ENCODE measurements at regions not wholly inside any gene's neighbourhood (a gene's known extent, or its start where the extent isn't known, plus 50 kb on each side); places are given as distances from the start of the nearest gene placed in this dataset.

DNA sequence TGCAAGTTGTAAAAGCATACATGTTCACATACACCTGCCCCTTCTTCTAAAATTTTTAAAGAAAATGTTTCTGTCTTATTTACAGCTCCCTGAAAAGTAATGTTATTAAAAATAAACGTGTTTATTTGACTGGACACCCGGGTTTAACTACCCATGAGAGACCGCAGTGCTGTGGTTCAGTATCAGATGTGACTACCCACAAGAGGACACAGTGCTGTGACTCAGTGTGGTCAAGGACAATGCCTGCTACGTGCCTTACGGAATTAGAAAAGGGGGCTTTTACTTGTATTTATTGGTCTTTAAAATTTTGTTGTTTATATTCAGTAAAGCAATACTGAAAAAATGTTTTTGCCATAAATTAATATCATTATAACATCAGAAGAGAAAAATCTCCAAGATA lies 641.4 kb downstream of the TRIML1 start:
- no peak overlapping the region for H3K4me3 ChIP-seq (ENCODE audit: low read length)
- Mint-ChIP-seq H3K27me3 (ENCODE audit: insufficient read depth) (no peaks in the 10 kb centered on the region), H3K4me1 (peaks cover 10% of the 10 kb centered on the region), H3K9me3 (no peaks in the 10 kb centered on the region), H3K4me3 (no peak overlapping the region), H3K36me3 (ENCODE audit: low read depth) (no peaks in the 10 kb centered on the region), H3K27ac (no peak overlapping the region)
- no peak for DNase-seq
- no peaks in the 10 kb centered on the region for H3K4me1 ChIP-seq (ENCODE audit: control insufficient read depth, insufficient read depth, low read length)
- no peak overlapping the region for H3K27ac ChIP-seq (ENCODE audit: low read depth, low read length)
- no peak overlapping the region for H3K9ac ChIP-seq (ENCODE audit: extremely low read depth, low read length, poor library complexity, severe bottlenecking)
- 91 to 96% methylated on average over 4 to 5 of the region's 5 CpGs for whole genome bisulfite sequencing, 2 experiments (ENCODE audit: insufficient coverage in 1 of 2, insufficient read length in 1 of 2)
- TF ChIP-seq, protein P1, sequence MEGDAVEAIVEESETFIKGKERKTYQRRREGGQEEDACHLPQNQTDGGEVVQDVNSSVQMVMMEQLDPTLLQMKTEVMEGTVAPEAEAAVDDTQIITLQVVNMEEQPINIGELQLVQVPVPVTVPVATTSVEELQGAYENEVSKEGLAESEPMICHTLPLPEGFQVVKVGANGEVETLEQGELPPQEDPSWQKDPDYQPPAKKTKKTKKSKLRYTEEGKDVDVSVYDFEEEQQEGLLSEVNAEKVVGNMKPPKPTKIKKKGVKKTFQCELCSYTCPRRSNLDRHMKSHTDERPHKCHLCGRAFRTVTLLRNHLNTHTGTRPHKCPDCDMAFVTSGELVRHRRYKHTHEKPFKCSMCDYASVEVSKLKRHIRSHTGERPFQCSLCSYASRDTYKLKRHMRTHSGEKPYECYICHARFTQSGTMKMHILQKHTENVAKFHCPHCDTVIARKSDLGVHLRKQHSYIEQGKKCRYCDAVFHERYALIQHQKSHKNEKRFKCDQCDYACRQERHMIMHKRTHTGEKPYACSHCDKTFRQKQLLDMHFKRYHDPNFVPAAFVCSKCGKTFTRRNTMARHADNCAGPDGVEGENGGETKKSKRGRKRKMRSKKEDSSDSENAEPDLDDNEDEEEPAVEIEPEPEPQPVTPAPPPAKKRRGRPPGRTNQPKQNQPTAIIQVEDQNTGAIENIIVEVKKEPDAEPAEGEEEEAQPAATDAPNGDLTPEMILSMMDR (conservative IDR thresholded peaks at IDR 0.05), result no peak
- no peaks in the 10 kb centered on the region for H3K36me3 ChIP-seq (ENCODE audit: control insufficient read depth, insufficient read depth, low read length)
- no peaks in the 10 kb centered on the region for H3K9me3 ChIP-seq (ENCODE audit: control insufficient read depth, low read length)
- H3K27me3 ChIP-seq (ENCODE audit: control insufficient read depth, insufficient read depth, low read length, poor library complexity, severe bottlenecking), result no peaks in the 10 kb centered on the region

DNA sequence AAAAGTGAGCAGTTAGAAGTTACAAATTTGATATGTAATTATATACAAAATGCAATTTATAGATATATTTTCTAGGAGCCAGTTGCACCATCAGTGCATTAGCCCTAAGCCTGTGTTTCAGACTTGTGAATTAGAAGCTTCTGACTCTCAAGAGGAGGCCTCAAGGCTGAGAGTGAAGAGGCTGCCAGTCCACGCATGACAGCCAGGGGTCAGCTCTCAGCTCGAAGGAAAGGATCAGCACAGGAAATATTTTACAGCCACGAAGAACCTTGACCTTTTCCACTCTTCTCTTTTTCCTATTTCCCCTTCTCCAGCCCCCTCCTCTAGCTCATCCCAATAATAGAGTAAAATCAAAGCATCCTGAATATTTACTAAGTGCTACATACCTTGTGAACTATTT lies 642.4 kb downstream of the TRIML1 start:
- Mint-ChIP-seq H3K4me1 (peaks cover 10% of the 10 kb centered on the region), H3K9me3 (no peaks in the 10 kb centered on the region), H3K27me3 (ENCODE audit: insufficient read depth) (no peaks in the 10 kb centered on the region), H3K4me3 (no peak overlapping the region), H3K27ac (no peak overlapping the region), H3K36me3 (ENCODE audit: low read depth) (no peaks in the 10 kb centered on the region)
- Histone ChIP-seq H3K27ac (ENCODE audit: low read depth, low read length) (no peak overlapping the region), H3K9ac (ENCODE audit: extremely low read depth, low read length, poor library complexity, severe bottlenecking) (no peak overlapping the region), H3K27me3 (ENCODE audit: control insufficient read depth, insufficient read depth, low read length, poor library complexity, severe bottlenecking) (no peaks in the 10 kb centered on the region), H3K4me3 (ENCODE audit: low read length) (no peak overlapping the region), H3K36me3 (ENCODE audit: control insufficient read depth, insufficient read depth, low read length) (no peaks in the 10 kb centered on the region), H3K4me1 (ENCODE audit: control insufficient read depth, insufficient read depth, low read length) (no peaks in the 10 kb centered on the region), H3K9me3 (ENCODE audit: control insufficient read depth, low read length) (no peaks in the 10 kb centered on the region)
- 42 to 62% methylated on average over 3 of the region's 3 CpGs for WGBS, 2 experiments (ENCODE audit: insufficient coverage in 1 of 2, insufficient read length in 1 of 2)
- TF ChIP-seq, protein P1 (conservative IDR thresholded peaks at IDR 0.05), result peak; percentile 82
- DNase-seq, result peak; percentile 73

DNA sequence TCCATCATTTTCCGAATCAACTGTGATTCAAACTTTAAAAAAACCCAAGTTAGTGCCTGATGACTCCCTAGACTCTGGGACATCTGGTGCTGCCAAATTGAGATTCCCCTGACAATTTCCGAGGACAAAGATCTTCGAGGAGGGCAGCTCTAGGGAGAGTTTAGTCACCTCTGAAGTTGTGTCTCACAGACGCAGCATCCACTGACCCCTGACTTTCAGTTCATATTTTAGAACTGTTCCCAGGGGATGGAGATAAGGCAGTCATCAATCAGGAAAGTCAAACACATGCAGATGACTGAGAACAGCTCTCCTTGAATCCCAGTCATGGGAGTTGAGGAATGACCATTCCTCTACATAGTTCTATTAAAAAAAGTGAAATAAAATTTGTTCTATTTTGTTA lies 643.9 kb downstream of the TRIML1 start:
- no peak overlapping the region for H3K27ac Mint-ChIP-seq
- Histone ChIP-seq H3K9ac (ENCODE audit: extremely low read depth, low read length, poor library complexity, severe bottlenecking) (no peak overlapping the region), H3K36me3 (ENCODE audit: control insufficient read depth, insufficient read depth, low read length) (no peaks in the 10 kb centered on the region), H3K4me1 (ENCODE audit: control insufficient read depth, insufficient read depth, low read length) (no peaks in the 10 kb centered on the region), H3K27me3 (ENCODE audit: control insufficient read depth, insufficient read depth, low read length, poor library complexity, severe bottlenecking) (no peaks in the 10 kb centered on the region), H3K27ac (ENCODE audit: low read depth, low read length) (no peak overlapping the region), H3K9me3 (ENCODE audit: control insufficient read depth, low read length) (no peaks in the 10 kb centered on the region), H3K4me3 (ENCODE audit: low read length) (no peak overlapping the region)
- TF ChIP-seq, protein P1 (conservative IDR thresholded peaks at IDR 0.05), result no peak
- H3K4me1 Mint-ChIP-seq, result peaks cover 10% of the 10 kb centered on the region
- DNase-seq, result no peak
- H3K9me3 Mint-ChIP-seq, result no peaks in the 10 kb centered on the region
- no peaks in the 10 kb centered on the region for H3K36me3 Mint-ChIP-seq (ENCODE audit: low read depth)
- H3K27me3 Mint-ChIP-seq (ENCODE audit: insufficient read depth), result no peaks in the 10 kb centered on the region
- 89 to 93% methylated on average over 4 of the region's 4 CpGs for WGBS, 2 experiments (ENCODE audit: insufficient coverage in 1 of 2, insufficient read length in 1 of 2)
- no peak overlapping the region for H3K4me3 Mint-ChIP-seq

Measured in endodermal cell (in vitro differentiated cells).